Hypothalamus (tissue), 51 donors: ENCODE measurements at regions not wholly inside any gene's neighbourhood (a gene's known extent, or its start where the extent isn't known, plus 50 kb on each side); places are given as distances from the start of the nearest gene placed in this dataset.

Source experiments
- DNase-seq, 51 donors: peaks; one replicate each; lab custom pipeline; 2025; lab: John Stamatoyannopoulos, UW

GRCh38 chr1:217315346-217315745 is 315.5 kb downstream of the GPATCH2 start:
- DNase-seq, result no peak

- DNase-seq, result no peak
Measured at GRCh38 chr1:217313096-217313495, 317.8 kb downstream of the GPATCH2 start.

GRCh38 chr1:217311766-217312165 is 319.1 kb downstream of the GPATCH2 start:
- peak in 3 of 51 donors; percentile 7 to 11 (median 8) for DNase-seq

GRCh38 chr1:217311269-217311668 is 319.6 kb downstream of the GPATCH2 start:
- DNase-seq, result no peak

GRCh38 chr1:217281332-217281731 is 349.6 kb downstream of the GPATCH2 start:
- no peak for DNase-seq

GRCh38 chr1:217275655-217276398 is 355.1 kb downstream of the GPATCH2 start:
- no peak for DNase-seq

- no peak for DNase-seq
Measured at GRCh38 chr1:217274927-217275654, 355.8 kb downstream of the GPATCH2 start.

- no peak for DNase-seq
Measured at GRCh38 chr1:217274416-217274815, 356.5 kb downstream of the GPATCH2 start.

GRCh38 chr1:217273866-217274265 is 357.0 kb downstream of the GPATCH2 start:
- DNase-seq, result no peak

GRCh38 chr1:217272385-217272784 is 358.5 kb downstream of the GPATCH2 start:
- no peak for DNase-seq

- DNase-seq, result no peak
Measured at GRCh38 chr1:217270101-217270500, 360.8 kb downstream of the GPATCH2 start.

- no peak for DNase-seq
Measured at GRCh38 chr1:217268058-217268457, 362.8 kb downstream of the GPATCH2 start.

GRCh38 chr1:217261636-217262035 is 369.3 kb downstream of the GPATCH2 start:
- no peak for DNase-seq

GRCh38 chr1:217260676-217261075 is 370.2 kb downstream of the GPATCH2 start:
- no peak for DNase-seq

- DNase-seq, result no peak
Measured at GRCh38 chr1:217253985-217254384, 376.9 kb downstream of the GPATCH2 start.

- DNase-seq, result no peak
Measured at GRCh38 chr1:217253351-217253750, 377.5 kb downstream of the GPATCH2 start.

- no peak for DNase-seq
Measured at GRCh38 chr1:217251121-217251520, 379.8 kb downstream of the GPATCH2 start.

- DNase-seq, result no peak
Measured at GRCh38 chr1:217249857-217250256, 381.0 kb downstream of the GPATCH2 start.

GRCh38 chr1:217244971-217245370 is 385.9 kb downstream of the GPATCH2 start:
- DNase-seq, result no peak

- no peak for DNase-seq
Measured at GRCh38 chr1:217240656-217241055, 390.2 kb downstream of the GPATCH2 start.

GRCh38 chr1:217238945-217239344 is 391.9 kb downstream of the GPATCH2 start:
- DNase-seq, result no peak

GRCh38 chr1:217230412-217230811 is 400.5 kb downstream of the GPATCH2 start:
- no peak for DNase-seq
